NCI-H748 treated with DMSO at 0.1 percent for 48 hours (cell line): ENCODE measurements at regions not wholly inside any gene's neighbourhood (a gene's known extent, or its start where the extent isn't known, plus 50 kb on each side); places are given as distances from the start of the nearest gene placed in this dataset.

Experiments
- DNase-seq: peaks from one replicate; lab custom pipeline; 2025; lab: John Stamatoyannopoulos, UW

GRCh38 chr11:41866525-41866924, 407.1 kb upstream of the LRRC4C start:
- DNase-seq, result no peak

- no peak for DNase-seq
Observed at GRCh38 chr11:41868606-41869005, 409.2 kb upstream of the LRRC4C start.

DNA sequence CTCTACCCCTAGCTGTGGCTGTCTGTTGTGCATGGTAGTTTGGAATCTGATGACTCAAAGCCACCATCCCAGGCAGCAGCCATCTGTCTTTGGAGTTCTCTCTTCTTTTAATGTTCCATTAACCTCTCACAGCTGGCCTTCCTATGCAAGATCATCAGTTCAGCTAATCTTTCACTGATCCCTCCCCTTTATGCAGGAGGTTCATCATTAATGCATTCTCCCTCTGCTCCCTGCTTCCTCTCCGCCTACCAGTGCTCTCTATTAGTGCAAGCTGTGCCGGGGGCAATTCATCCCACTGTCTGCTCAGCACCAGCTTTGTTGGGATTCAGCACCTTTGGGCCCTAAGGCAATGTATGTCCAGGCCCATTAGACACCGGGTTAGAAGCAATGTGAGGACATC, 413.0 kb upstream of the LRRC4C start:
- no peak for DNase-seq

DNA sequence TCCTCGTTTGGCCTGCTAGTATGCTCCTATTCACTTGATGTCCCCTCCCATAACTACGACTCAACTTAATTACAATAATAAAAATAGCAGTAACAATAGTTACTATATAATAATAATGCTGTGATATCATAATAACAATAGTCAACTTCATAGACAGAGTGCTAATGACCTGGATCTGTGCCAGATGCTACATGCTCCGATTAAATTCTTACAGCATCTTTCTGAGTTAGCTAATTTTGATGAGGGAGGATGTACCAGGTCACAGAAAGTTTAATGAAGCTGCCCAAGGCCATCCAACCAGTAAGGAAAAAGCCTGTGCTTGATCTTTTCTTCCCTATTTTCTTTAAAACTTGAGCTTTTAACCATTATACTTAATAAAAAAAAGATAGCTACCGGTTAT, 413.4 kb upstream of the LRRC4C start:
- DNase-seq, result no peak

GRCh38 chr11:41878095-41878494, 418.6 kb upstream of the LRRC4C start:
- no peak for DNase-seq

- no peak for DNase-seq
Observed at GRCh38 chr11:41879214-41879613, 419.8 kb upstream of the LRRC4C start.

GRCh38 chr11:41895081-41895480, 435.6 kb upstream of the LRRC4C start:
- no peak for DNase-seq

DNA sequence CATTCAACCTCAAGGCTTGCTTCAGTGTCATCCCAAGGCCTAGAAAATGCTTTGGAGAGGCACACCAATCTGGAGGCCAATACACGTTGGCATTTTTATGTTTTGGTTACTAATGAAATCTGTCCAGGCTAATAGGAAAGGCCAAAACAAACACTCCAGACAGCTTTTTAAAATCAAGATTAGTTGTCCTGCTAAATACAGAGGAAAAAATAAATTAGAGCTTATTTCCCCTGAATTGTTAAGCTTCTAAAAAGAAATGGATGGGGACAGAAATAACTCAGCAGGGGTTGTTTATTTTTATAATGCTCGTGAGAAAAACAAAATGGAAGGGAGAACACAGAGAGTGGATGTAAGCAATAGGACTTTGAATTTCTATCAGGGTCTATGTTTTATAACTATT, 438.5 kb upstream of the LRRC4C start:
- DNase-seq, result no peak

DNA sequence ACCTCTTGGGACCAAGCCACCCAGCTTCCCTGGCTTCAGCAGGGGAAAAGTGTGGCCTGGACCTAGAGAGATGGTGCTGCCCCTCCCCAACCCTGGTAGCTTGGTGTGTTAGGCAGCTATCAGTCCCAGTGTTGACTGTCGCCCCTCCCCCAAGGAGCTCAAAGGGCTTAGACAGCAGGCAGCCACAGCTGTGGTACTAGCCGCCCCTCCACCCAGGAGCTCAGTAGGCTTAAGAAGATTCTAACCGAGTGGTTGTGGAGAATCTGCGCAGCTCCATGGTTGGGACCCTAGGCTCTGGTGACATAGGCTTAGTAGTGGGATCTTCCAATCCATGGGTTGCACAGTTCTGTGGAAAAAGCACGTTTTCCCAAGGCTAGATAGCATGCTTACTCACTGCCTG, 458.4 kb upstream of the LRRC4C start:
- DNase-seq, result no peak

GRCh38 chr11:41920374-41920773, 460.9 kb upstream of the LRRC4C start:
- no peak for DNase-seq

DNA sequence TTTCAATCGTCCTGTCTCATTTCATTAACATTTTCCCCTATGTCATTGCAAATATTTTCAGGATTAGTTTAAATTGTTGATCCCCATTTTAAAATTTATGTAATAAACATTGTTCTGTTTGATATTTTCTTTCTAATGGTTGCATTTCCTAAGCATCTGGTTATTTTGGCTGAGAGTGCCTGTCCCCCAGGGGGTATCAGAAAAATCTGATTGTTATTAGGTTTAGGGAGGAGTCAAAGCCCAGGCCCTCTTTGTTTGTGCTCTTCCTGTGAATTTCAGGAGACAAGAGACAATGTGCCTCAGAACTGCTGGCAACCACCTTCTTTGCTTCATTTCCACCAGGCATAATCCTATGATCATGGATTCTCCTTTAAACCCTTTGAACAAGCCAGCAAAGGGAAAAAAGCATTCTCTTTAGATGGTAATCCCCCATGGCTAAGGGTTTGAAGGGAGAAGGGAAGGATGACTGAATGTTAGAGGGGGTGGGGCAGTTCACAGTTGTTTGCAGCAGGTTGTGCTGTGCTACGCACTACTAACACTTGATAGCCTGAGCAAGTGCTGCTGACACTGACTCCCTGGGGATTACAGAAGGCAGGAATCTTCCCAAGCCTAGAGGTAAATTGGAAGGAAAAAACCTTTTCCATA, 462.4 kb upstream of the LRRC4C start:
- DNase-seq, result no peak

GRCh38 chr11:41926339-41926738, 466.9 kb upstream of the LRRC4C start:
- DNase-seq, result no peak

DNA sequence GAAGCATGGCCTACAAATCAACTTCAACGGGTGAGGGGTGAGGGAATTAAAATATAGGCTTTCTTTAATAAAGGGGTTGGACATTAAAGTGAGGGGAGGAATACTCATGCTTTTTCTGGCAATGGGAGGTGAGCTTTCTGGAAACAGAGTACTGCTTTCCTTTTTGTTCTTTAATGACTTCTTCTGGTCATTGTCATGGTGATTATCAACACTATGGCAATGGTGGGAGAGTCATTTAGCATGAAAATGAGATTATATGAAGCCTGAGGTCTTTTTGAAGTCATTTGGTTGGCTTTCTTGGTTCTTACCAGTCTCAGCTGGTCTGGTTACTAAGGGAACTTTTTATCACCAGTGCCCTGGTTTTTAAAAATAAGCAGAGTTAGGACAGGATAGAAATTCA, 475.8 kb upstream of the LRRC4C start:
- no peak for DNase-seq

DNA sequence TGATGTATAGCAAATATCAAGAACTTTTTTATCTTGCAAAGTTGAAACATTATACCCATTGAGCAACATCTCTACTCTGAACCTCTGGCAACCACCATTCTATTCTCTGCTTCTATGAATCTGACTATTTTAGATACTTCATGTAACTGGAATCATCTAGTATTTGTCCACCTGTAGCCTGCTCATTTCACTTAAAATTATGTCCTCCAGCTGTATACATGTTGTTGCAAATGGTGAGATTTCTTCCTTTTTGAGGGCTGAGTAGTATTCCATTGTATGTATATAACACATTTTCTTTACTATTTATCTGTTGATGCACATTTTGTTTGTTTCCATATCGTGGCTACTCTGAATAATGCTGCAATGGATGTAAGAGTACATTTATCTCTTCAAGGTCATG, 476.3 kb upstream of the LRRC4C start:
- DNase-seq, result no peak

DNA sequence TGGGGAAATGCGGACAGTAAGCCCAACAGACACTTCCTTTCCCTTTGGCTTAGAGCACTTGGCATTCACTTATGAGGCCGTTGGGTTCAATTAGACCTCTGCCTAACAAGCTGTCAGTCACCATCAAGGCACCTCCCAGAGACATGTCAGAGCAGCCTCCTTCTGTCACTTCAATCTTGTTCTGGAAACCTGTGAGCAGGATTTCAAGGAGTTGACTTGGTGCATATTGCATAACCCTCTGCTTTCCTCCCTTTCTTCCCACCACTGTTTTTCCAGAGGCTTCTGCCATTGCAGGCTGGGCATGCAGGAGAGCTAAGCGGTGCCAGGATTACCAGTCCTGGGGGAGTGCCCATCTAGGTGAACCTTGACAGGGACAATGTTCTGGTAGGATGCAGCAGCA, 484.2 kb upstream of the LRRC4C start:
- no peak for DNase-seq

GRCh38 chr11:41947392-41947791, 487.9 kb upstream of the LRRC4C start:
- DNase-seq, result no peak

DNA sequence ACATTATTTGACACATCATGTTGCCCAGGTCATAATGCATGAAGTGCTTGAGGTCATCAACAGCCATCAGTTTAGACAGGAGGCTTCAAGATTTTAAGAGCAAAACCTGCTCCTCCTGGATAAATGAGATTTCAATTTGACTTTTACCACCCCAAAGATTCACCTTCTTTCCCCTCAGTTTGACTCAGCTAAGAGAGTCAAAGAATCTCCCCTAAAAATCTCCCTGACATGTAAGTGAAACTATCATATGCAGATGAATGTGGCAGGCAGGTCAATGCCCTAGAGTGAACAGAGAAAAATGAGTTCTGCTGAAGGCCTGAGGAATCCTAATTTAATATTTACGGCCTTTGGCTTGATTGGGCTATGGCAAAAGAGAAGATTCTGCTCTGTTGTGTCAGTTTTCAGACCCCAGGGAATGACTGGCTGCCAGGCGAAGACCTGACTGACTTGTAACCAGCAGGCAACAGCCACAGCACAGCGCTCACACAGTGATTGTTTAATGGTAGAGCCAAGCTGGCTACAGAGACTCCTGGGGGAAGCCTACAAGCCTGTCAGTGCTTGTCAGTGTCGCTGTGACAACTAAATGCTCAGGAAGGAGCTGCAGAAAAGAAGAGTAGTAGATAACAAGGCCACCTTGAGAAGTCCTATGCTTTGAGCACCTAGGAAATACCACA, 491.2 kb upstream of the LRRC4C start:
- no peak for DNase-seq

DNA sequence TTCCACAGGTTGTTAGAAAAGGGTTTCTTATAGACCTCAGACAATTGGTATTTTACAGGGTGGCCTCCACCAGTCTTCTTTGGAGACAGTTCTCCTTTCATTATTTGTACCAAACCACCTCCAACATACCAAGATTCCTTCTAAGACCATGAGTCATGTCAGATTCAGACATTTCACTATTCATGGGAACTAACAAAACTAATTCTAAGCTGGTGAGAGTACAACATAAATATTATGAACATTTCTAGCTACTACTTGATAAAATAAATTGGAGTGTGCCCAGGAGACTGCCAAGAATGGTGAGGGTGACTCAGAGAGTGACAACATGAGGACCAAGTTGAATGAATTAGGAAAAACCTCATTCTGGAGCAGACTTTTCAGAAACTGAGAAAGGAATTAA, 494.6 kb upstream of the LRRC4C start:
- DNase-seq, result no peak

DNA sequence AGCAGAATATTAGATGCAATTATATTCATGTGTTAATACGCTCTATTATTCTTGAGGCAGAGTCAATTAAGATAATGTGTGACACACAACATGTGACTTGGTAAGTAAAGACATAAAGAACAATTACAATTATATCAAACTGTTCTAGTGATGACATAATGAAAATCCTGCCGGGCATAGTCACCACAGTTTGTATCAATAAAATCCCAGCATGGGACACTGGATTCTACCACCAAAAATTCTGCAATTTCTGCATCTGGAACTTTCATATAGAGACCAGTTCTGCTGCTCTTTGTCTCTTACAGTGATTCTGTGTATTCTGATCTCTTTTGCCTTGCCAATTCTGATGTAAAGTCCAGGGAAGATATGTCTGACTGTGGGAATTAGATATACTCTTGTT, 495.6 kb upstream of the LRRC4C start:
- DNase-seq, result no peak

DNA sequence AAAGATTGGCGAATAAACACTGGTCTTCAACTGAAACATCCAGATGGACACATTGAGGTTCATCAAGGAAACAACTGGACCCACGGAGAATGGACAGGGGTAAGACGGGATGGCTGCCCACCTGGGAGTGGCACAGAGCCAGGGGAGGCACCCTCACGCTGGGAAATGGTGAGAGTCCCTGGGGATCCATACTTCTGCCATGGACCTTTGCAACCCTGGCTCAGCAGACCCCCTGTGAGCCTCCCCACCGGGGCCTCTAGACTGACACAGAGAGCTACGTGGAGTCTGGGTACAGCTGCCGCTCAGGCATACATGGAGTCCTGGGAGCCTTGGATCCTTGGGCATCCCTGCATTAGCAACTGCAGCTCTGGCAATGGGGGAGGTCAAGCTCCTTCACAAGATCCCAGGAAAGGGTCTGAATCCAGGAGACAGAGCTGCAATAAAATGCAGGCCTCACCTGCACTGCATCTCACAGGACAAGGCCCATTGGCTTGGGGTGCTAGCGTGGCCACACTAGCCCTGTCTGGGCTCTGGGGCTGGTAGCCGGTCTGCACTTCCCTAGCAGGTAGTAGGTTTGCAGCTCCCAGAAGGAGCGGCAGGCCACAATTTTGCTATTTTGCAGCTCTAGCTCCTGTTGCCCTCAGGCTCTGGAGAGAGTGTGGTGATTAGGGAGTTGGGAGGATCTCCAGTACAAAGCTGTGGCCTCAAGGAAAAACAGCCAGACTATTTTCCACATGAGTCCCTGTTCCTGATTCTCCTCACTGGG, 496.4 kb upstream of the LRRC4C start:
- no peak for DNase-seq

DNA sequence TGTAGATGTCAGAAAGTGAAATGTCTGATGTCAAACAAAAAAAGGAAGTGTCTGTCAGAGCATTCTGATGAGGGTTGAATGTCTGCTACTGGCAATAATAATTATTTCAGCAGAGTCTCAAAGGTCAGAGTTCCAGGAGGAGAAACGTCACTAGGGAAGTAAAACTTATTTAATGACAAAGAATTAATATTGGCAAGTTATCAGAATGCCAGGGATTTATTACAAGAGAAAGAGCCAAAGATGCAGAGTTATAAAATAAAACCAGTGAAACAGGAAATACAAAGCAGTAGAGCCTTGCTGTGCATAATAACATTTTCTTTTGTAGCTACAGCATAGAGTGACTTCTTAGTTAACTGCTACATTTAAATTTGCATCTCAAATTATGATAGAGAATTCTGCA, 504.0 kb upstream of the LRRC4C start:
- DNase-seq, result no peak

GRCh38 chr11:41970681-41971080, 511.2 kb upstream of the LRRC4C start:
- DNase-seq, result no peak

DNA sequence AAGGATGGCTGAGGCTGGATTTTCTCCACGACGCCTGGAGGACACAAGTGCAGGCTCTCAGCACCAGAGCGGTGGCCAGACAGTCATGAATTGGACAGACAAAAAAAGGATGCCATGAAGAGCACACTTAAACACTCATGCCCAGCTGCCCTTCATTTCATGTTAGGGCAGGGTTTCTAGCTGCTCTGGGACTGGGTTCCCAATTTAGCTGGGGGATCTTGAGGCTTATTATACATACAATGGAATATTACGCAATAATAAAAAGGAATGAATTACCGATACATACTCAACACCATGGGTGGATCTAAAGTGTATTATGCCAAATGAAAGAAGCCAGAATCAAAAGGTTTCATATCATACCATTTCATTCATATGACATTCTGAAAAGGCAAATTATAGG, 512.1 kb upstream of the LRRC4C start:
- no peak for DNase-seq
